ENCODE measurements at regions not wholly inside any gene's neighbourhood (a gene's known extent, or its start where the extent isn't known, plus 50 kb on each side); places are given as distances from the start of the nearest gene placed in this dataset.

DNA sequence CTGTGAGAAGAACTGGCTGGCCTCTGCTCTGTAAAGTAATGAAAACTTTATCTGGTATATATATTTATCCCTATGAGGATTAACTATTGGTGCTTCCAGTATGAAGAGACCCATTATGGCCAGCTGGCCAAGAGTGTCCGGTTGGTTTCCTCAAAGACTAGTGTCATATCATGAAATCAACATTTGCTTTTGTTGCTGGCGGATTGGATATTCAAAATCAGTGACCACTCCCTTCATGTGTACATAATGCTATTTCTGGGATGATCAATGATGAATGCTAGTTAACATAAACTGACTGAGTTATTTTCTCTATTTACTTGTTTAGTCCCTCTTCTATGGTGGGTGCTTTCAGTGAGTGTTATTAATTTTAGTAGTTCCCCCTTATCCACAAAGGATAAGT lies 60.8 kb upstream of the NUDT12 start:
- no peak for DNase-seq

DNA sequence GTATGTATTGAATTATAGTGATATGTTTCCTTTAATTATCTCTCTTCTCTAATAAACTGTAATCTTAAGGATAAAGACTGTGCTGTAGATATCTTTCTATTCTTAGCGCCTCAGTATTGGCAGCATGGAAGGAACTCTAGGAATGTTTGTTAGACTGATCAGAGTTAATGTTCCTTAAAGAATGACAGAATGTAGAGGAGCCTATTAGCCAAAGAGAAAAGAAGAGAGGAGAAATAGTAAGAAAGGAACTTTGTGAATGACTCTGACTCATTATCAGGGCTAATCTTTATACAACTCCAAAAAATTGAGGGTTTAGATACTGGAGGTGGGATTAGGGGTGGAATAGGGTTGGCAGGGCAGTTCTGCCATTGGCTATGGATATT lies 59.0 kb upstream of the NUDT12 start:
- DNase-seq = no peak

DNA sequence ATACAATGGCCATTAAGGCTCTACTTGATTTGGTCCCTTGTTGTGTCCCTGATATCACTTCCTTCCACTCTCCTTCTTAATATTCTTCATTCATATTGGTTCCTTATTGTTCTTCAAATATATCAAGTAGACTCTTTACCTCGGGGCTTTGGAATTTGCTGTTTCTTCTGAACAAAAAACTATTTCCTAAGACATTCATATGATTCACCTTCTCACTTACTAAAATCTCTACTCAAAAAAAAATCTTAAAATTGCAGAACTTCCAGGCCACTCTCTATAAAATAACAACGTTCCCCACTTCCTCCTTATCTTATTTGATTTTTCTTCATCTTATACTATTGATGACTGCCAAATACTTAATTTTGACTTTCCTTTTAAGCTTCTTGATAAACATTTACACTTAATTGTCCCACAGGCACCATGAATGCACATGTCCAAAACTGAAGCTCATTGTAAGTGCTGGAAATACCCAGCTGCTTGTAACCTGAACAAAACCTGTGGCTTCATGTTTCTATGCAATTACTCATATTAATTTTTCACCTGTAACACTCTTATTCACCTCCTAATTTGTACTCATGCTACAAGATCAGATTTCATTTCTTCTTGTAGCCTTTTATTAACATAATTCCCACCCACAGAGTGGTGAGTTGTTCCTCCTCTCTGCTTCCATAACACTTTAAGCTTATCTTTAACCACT lies 58.4 kb upstream of the NUDT12 start:
- DNase-seq = no peak

DNA sequence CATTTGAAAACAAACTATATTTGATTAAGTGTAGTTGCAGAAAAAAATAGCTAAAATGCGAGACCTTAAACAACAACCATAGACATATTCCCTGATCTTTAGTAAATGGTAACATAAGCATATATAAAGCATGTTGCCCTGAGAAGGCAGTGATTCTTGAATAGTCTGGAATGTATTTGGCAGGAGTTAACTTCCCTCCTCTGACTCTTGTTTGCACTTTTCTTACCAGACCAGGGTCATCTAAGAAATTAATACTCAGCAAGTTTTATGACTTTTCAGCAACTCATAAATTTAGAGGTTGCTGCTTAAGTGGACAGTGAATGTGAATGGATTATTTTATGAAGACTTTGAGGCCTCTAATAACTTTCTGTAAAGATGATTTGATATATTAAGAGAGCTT lies 55.3 kb upstream of the NUDT12 start:
- DNase-seq = no peak

DNA sequence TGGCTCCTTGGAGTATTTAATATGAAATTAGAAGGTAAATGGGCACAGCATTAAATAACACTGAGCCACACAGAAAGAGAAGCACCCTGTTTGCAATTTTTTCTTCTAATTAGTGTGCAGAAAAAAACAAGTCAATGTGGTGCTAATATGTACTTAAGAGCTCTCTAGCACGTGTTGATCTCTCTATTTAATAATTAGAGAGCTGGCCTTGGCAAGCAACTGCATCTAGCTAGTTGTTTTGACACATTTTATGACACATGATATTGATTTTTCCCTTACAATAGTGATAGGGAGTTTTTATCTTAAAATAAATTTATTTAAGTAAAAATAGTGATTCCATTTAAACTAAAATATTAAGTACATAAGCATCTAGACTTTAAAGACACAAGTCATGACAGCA lies 54.5 kb upstream of the NUDT12 start:
- no peak for DNase-seq

DNA sequence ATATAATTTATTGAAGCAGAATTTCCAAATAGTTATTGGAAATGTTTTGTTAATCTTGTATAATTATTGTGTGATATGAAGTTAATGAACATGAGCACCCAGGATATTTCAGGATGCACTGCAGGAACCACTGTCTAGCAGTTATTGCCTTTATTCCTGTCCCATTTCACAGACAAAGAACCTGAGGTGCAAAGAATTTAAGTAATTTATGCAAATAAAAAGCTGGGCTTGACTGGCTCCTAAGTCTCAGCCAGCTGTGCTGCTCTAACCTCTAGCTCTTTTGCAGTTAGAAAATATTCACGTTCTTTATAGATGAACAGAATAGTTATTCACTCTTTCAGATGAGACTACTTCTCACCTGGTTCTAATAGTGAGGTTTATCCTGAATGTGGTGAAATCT lies 50.0 kb upstream of the NUDT12 start:
- DNase-seq = no peak

Data from activated gamma-delta T cell (primary cell).